Stimulated activated CD4-positive, alpha-beta T cell treated with anti-CD3 and anti-CD28 coated beads, Interleukin-12 subunit alpha, Interleukin-12 subunit beta, amount 100 ng/mL, for 48 hours (primary cell): ENCODE measurements at regions not wholly inside any gene's neighbourhood (a gene's known extent, or its start where the extent isn't known, plus 50 kb on each side); places are given as distances from the start of the nearest gene placed in this dataset.

Experiments
- DNase-seq, 3 donors: peaks; one replicate each; pipeline ENCODE4 v3.0.0-alpha.2; 2020; ENCODE audit warnings: low read depth in 2 of 3, low spot score in 1 of 3

DNA sequence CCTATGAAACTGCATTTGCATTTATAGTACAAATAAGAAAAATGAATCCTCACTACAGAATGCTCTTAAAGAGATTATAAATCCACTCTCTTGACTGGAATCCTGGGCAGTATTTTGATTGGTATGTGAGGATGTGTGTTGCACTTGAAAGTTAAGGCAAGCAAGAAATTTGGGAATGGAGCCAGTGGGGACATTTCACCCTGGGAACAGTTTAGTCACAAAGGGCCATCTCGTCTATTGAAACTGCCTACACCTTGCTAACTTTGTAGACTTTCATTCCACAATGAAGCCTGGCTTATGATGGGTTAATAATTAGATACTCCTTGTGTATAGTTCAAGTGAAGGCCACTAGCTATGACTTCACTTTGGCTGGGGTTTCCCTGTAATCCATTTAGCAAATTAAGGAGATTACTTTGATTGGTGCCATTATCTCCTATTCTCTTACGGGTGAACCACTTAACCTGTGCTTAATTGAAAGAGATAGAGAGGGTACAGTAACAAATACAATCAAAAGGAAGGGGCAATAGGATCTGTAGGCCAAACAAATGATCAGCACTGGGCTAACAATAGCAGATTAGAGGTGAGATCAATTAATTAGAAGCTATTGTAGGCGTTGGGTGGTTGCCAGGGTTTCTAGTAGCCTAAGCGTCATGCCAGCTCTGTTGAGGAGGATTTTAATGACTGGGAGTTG lies 146.9 kb upstream of the RARB start:
- DNase-seq, result no peak

DNA sequence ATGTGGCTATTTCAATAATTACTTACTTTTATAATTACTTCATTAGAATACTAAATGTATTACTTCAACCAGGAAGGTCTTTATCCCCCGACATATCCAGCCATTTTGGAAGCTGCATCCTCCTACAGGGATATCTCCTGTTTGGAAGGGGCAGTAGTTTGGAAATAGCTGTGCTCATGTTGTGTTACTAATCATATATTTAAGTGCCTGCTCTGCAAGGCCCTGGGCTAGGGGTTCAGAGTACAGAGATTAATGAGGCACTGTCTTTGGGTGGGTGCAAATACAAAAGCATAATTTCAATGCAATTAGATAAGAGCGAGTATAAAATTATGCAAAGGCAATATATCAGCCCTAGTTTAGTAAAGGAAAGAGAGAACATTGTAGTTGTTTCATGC lies 146.3 kb upstream of the RARB start:
- no peak for DNase-seq

DNA sequence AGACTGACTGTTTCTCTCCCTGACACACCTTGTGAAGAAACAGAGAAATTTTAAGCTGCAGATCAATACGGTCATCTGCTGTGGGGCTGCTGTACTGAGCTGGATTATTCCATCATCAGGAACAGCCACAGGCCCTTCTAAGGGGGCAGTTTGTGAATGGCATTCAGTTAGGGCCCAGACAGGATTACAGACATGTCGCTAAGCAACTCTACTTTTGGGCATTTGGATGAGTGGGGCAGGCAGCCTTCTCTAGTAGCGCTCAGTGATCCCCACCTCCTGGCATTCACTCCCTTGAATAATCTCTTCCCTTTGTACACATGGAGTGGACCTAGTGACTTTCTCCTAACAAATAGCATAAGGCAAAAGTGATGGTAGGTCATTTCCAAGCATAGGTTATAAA lies 144.4 kb upstream of the RARB start:
- no peak for DNase-seq

DNA sequence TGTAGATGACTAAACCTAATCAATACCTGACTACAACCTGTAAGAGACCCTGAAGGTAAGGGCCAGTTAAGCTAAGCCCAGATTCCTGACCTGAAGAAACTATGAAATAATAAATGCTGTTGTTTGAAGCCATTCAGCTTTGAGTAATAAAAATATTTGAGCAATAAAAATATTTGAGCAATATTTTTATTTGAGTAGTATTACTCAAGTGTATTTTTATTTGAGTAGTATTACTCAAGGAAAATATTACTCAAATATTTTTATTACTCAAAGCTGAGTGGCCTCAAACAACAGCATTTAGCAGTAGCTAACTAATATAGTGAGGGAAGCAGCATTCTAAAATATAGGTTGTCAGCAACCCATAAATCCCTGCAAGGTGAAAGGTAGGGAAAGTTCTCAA lies 143.8 kb upstream of the RARB start:
- DNase-seq, result no peak

DNA sequence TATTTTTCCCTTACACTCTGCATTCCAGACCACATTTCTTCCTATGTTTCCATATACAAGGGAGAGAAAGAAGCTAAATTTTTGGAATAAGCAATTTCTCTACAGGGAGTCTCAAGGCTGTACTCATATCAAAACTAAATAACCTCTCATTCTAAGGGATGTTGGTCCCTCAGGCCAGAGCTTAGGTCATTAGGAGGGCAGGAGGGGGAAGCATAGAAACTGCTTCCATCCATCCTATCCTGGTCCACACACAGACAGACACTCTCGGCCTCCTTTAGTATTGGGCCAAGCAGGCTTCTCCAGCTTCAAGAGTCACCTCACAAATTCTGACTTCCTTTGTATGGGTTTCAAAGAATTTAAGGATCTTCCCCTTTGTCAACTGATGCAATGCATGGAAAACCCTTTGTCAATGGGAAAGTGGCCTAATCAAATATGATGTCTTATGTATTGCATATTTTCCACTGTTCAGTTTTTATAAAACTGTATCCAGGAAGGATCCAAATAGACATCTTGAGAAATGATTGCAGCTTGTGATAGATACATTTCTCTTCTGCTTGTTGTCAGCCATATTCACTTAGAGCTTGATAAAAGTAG lies 140.7 kb upstream of the RARB start:
- no peak for DNase-seq

DNA sequence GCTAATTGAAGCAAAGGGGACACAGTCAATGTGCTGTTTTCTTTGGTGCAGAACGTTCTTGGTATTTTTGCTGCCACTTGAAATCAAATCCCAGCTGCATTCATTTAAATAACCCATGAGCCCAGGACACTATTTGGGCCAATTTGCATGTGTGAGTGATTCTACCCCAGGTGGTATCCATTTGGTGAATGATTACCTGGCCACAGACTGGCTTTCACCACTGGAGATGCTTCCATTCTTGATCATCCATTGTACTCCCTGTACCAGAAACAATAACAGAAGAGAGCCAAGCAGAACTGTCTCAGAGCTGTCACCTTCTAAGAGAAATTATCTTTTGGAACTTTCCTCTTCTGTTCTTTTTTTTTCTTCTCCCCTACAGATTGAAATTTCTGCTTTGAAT lies 139.7 kb upstream of the RARB start:
- DNase-seq, result no peak

DNA sequence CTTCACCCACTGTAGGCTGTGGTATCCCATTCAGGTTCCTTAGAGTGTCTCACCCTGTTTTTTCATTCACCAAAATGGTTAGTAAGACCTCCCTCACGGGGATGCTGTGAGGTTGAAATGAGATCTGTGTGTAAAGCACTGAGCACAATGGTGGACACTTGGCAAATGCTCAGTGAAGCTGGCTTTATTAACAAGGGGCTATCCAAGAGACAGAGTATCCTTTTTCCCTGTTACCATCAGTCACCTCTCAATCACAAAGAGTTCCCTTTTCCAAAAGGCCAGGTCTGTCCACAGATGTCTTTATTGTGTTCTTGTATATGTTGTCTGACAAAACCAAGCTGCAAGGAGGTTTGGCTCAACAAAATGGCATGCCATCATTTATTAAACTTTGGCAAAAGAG lies 138.9 kb upstream of the RARB start:
- DNase-seq, result no peak

DNA sequence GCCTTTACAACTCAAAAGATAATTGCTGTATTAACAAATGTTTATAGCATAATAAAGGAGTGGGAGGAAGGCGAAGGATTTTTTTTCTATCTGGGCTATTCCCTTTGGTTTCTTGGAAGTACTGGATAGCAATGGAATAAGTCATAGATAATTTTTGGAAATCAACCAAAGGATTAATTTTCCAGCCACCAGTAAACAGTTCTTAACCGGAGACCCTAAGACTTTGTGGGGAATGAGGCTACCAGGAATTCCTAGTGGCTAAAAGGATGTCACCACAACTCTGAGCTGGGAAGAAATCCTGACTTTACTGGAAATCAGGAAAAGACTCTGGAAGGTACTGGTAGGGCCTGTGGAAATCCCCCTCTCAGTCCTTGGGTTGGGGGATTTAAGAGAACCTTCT lies 138.4 kb upstream of the RARB start:
- DNase-seq, result no peak

DNA sequence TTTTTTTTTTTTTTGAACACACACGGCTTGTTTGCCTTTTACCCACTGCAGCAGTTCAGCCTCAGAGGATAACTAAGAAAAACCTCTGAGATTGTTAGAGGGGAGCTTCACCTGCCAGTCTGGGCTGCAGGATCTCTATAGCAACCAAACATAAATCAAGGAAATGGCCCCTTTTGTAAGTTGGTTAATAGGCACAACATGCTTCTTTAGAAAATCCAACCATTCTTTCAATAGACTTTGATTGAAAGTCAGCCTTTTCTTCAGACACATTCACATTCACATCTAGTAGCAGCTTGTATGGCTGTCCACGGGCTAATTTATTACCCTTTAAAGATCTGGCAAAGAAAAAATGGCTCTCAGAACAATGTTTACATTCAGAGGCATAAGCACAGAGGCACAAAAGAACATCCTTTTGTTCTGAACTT lies 136.6 kb upstream of the RARB start:
- no peak for DNase-seq

DNA sequence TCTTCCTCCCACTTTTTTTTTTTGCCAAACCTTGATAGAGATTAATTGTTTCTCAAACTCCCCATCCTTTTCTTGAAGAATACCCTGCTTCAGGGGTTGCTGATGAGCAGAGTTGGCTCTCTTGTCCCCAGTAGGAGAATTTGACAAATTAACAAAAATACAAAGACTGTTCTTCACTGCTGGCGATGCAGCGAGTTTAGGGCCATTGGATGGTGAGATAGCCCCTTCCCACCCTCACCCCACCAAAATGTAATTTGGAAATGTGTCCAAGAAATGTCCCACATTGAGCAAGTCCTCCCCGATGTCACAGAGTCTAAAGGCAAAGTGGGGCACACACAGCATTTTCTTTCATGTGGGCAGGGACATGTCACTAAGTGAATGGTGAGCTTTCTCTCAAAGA lies 136.0 kb upstream of the RARB start:
- no peak for DNase-seq

DNA sequence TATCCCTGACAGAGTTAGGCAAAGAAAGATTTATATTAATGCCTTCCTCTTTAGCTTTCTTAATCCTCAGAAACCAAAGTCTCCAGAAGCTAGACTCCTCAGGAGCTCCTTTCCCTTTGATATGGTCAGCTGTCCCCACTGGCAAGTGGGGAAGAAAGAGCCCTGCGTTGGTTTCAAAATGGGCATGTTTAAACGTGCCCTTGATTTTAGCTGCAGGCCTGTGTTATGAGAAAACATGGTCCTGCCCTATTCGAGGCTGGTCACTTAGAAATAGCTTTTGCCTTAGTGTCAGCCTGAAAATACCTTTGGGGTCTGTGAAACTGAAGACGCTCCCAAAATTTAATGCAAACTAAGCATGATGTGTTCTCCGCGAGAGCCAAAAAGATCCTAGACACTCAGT lies 135.5 kb upstream of the RARB start:
- no peak for DNase-seq

DNA sequence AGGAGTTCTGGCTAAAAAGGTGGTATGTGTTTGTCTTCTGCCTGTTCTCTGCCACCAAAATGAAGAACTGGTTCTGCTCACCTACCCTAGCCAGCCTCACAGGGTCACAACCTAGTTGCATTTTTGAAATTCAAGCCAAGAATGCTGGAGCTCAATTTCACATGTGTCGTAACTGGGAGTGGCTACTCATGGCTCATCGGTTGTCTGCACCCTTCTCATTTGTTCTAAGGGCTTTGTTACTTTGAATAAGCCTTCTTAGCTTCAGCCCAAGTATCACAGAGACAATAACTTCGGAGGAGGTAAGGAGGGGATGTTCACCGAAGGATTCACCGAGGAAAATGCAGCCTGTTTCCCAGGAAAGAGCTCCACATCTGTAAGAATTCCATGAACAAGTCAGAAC lies 134.3 kb upstream of the RARB start:
- DNase-seq, result no peak

DNA sequence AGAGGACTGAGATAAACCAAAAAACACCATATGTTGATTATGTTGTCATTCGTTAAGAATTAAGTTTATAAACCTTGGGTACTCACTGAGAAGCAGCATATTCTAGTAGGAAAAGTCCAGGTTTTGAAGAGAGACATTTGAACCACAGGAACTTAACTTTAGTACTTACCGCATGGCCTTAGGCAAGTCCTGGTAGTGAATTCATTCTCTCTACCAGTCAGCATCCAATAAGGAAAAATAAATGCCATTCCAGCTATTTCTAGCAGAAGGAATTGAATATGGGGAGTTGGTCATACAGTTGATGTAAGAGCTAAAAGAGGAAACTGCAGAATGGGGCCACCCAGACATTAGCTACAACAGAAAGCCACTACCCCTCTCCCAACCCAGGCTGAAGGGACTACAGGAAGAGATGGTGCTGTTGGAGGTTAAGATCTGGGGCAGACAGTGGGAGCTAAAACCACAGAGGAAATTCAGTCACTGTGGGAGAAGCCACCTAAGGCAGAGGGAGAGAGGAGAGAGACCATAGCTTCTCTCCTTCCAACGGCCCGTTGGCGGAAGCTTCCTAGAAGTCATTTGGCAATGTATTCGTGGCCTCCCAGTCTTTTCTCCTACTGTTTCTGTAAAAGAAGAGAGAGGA lies 133.8 kb upstream of the RARB start:
- no peak for DNase-seq

DNA sequence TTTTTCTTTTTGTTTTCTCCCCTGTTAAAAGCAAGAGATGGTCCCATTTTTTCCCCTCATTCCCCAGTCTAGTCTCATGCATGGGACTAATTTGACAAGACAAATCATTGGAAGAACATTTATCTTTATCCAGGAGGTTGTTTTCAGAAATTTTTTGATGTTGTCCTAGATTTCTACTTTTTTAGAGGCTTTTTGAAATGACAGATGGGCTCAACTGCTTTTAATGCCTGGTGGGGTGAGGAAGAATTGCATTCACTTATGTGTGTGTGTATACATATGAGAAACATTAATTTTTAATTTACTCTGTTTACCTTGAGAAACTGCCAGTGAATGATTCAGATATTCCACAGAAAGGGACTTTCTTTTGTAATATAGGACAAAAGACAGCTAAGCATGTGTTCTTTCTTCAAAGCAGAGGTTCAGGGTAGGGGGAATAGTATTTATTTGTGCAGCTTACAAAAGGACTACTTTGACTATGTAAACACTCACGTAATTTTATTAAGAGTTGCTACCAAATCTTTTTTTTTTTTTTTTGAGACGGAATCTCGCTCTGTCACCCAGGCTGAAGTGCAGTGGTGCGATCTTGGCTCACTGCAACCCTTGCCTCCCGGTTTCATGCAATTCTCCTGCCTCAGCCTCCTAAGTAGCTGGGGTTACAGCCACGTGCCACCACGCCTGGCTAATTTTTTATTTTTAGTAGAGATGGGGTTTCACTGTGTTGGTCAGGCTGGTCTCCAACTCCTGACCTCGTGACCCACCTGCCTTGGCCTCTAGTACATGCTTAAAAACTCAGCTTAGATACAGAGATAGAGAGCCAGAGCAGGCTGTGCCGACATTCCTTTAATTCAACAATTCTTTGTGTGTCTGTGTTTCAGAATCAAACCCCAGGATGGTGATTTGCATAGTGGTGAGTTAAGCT lies 130.1 kb upstream of the RARB start:
- DNase-seq, result no peak

DNA sequence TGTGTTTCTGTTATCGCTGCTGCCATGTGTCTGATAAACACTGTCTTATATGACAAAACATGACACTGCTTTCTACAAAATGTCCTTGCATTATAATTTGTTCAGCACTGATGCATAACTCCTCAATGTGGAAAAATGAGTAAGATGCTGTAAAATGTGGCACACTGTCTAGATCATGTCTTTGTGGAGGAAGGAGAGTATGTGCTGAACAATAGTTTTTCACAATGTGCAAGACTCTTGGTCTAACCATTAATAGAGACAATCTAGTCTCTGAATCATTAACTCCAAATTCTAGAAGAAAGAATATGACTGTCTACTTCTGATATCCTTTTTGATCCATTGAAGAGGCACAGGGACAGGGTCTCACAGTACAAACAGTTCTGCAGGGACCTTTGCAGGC lies 127.9 kb upstream of the RARB start:
- no peak for DNase-seq

DNA sequence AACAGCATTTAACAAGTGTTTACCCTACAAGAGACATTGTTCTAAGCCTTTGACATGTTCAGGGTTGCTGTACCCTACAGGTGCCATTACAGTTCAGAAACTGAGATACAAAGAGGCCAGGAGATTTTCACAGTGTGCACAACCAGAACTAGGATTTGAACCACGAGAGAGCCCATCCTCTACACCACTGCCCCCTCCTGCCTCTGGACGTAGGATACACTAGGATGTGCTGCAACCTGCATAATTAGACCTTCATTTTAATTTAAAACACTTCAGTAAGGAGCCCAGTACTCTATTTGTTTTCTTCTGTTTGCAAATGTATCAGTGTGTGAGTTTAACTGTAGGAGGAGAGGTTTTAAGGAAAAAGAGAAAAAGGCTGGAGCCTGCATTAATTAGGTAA lies 123.1 kb upstream of the RARB start:
- no peak for DNase-seq

DNA sequence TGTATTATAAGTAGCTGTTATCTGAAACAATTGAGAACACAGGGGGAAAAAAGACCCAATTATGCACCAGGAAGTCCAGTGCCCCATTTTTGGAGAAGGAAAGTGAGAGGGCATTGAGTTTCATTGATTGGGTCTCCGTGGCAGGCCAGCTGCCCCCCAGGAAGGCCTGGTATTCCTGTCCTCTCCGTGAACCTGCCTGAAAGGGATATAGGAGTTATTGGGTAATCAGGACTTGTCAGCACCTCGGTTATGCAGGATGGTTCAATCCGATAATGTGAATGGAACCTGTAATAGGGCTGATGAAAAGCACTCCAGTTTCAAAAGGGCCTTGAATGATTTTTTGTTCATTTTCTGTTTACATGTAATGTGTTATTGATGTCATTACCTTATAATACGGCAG lies 122.0 kb upstream of the RARB start:
- no peak for DNase-seq

DNA sequence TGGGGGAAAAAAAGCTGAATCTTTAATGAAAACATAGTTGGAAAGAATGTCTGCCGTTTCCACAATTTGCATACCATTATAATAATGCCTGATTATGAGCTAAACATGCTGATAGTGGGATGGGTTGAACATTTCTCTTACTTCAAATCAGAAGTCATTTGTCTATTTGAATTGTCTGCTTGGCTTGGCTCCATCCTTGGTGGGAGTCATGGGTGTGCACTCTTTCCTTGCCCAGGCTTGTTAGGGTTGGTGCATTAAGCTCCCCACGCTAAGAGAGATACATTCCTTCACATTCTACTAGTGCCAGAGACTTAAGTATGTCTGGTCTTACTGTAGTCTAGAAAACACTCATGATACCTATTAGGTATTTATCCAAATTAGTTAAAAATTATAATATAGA lies 121.4 kb upstream of the RARB start:
- no peak for DNase-seq

DNA sequence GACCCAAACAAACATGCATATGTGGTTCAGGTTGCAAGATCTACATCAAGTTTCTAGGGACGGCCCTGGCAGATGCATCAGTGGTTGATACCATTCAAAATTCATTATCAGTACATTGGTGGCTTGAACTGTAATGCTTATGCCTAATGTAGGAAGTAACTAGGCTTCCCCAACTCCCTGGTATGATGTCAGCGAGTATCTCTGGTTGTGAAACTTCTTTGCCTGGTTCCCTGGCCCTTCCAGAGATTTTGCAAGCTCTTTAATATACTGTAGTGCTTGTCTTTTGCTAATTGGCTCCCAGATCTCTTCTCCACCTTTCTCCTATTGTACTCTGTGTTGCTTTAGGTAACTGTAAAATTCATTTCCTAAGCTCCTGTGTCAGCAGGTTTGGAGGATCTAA lies 114.8 kb upstream of the RARB start:
- DNase-seq, result no peak

DNA sequence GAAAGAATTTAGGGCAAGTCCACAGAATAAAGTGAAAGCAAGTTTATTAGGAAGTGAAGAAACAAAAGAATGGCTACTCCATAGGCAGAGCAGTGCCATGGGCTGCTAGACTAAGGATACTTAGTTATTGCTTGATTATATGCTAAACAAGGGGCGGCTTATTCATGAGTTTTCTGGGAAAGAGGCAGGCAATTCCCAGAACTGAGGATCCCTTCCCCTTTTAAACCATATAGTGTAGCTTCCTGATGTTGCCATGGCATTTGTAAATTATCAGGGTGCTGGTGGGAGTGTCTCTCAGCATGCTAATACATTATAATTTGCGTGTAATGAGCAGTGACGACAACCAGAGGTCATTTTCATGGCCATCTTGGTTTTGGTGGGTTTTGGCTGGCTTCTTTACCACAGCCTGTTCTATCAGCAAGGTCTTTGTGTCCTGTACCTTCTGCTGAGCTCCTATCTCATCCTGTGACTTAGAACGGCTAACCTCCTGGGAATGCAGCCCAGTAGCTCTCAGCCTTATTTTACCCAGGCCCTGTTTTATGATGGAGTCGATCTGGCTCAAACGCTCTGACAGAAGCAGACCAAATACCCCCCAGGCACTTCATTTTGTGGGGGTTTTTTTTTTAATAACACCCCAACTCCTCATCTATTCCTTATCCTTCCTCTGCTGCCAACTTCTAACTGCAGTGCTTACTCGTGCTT lies 103.0 kb upstream of the RARB start:
- no peak for DNase-seq

DNA sequence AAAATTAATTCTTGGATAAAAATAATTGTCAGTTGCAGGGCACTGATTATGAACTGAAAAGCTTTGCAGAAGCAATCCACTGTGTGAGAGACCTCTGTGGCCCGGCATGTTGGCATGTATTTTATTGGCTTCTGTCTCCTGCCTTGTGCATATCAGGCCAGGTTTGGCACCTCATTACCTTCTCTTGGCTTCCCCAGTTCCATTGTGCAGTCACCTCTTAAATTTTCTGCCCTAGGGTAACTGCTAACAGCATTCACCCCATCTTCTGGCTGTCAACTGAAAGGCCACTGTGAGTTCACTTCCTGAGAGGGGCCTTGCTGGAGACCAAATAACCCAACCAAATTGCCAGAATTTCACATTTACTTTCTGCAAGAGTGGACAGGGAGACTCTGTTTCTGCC lies 92.7 kb upstream of the RARB start:
- no peak for DNase-seq
